ENCODE measurements at regions not wholly inside any gene's neighbourhood (a gene's known extent, or its start where the extent isn't known, plus 50 kb on each side); places are given as distances from the start of the nearest gene placed in this dataset.

DNA sequence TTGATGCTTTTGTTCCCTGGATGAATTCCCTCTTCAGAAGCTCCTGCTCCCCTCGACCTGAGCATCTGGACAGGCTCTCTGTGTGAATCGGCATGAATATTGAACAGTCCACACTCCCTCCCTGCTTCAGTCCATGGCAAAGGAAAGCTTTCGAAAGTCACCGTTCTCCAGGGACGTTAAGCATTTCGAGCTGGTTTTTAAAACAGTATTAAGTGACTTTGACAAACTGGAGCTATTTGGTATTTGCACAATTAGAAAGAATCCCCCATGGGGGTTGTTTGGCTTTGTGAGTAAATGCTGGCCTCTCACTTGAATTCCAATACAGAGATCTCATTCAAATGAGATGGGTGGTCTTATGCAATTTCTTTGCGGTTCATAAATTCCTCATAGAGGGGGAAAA, 85.3 kb upstream of the TIAM2 start:
- no peak for DNase-seq
- no peaks in the 10 kb centered on the region for H3K9me3 ChIP-seq
- no peaks in the 10 kb centered on the region for H3K36me3 ChIP-seq
- TF ChIP-seq, protein P1, sequence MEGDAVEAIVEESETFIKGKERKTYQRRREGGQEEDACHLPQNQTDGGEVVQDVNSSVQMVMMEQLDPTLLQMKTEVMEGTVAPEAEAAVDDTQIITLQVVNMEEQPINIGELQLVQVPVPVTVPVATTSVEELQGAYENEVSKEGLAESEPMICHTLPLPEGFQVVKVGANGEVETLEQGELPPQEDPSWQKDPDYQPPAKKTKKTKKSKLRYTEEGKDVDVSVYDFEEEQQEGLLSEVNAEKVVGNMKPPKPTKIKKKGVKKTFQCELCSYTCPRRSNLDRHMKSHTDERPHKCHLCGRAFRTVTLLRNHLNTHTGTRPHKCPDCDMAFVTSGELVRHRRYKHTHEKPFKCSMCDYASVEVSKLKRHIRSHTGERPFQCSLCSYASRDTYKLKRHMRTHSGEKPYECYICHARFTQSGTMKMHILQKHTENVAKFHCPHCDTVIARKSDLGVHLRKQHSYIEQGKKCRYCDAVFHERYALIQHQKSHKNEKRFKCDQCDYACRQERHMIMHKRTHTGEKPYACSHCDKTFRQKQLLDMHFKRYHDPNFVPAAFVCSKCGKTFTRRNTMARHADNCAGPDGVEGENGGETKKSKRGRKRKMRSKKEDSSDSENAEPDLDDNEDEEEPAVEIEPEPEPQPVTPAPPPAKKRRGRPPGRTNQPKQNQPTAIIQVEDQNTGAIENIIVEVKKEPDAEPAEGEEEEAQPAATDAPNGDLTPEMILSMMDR (IDR thresholded peaks at IDR 0.05), result no peak
- no peak overlapping the region for H3K27ac ChIP-seq
- H3K4me3 ChIP-seq, result no peak overlapping the region
- no peaks in the 10 kb centered on the region for H3K4me1 ChIP-seq
- intact Hi-C loops (cut with DNase I; ENCODE audit: low total_unique reads), result no loop called here
- no peaks in the 10 kb centered on the region for H3K27me3 ChIP-seq

DNA sequence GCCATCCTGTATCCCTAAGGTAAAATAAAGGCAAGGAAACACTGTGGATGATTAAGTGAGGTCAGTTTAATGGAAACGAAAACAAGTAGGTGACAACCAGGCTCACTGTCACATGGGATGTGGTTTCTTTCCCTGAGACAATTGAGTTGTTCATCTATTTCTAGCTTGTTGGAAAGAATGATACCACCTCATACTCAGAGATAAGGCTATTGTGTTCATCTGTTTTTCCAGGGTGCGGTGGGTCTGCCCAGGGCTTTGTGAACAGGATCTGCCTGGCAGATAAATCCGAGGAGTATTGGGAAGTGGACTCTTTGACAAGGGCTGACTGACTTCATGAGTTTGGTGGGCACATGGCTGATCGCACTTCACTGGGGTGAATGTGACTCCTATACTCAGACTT, 80.8 kb upstream of the TIAM2 start:
- H3K36me3 ChIP-seq, result no peaks in the 10 kb centered on the region
- H3K27me3 ChIP-seq, result no peaks in the 10 kb centered on the region
- TF ChIP-seq, protein P1 (IDR thresholded peaks at IDR 0.05), result no peak
- intact Hi-C loops (cut with DNase I; ENCODE audit: low total_unique reads), result no loop called here
- no peak overlapping the region for H3K27ac ChIP-seq
- no peak for DNase-seq
- H3K4me3 ChIP-seq, result no peak overlapping the region
- no peaks in the 10 kb centered on the region for H3K4me1 ChIP-seq
- H3K9me3 ChIP-seq, result no peaks in the 10 kb centered on the region

DNA sequence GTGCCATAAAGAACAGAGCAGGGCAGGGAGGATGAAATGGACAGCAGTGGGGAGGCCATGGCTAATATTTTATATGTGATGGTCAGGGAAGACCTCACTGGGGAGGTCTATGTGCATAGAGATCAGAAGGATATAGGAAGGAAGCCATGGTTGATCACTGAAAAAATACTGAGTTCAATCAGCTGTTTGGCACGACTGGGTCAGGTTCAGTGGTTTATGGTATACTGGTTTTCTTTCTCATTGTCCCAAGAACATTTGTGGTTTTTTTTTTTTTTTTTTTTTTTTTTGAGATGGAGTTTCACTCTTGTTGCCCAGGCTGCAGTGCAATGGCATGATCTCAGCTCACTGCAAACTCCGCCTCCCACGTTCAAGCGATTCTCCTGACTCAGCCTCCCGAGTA, 78.3 kb upstream of the TIAM2 start:
- DNase-seq, result no peak
- Histone ChIP-seq H3K27ac (no peak overlapping the region), H3K4me3 (no peak overlapping the region), H3K9me3 (no peaks in the 10 kb centered on the region), H3K27me3 (no peaks in the 10 kb centered on the region), H3K36me3 (no peaks in the 10 kb centered on the region), H3K4me1 (no peaks in the 10 kb centered on the region)
- TF ChIP-seq, protein P1 (IDR thresholded peaks at IDR 0.05), result no peak
- intact Hi-C loops (cut with DNase I; ENCODE audit: low total_unique reads), result no loop called here

DNA sequence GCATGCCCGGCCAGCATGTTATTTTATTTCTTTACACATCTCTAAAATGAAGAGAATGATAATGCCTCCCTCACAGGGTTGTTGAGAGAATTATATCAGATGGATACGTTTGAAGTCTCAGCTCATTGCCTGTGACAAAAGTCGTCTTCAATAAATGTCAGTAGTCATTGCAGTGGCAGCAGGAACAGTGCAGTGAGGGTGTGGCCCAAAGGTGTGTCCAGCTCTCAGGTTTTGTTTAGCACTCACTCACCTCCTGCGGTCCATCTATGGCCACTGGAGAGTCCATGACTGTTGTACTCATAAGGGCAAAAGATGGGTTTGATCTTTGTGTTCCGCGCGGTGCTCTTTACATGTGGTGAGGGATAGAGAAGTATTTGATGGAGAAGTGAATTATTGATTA, 77.2 kb upstream of the TIAM2 start:
- intact Hi-C loops (cut with DNase I; ENCODE audit: low total_unique reads), result no loop called here
- H3K4me3 ChIP-seq, result no peak overlapping the region
- no peak overlapping the region for H3K27ac ChIP-seq
- no peaks in the 10 kb centered on the region for H3K36me3 ChIP-seq
- H3K4me1 ChIP-seq, result no peaks in the 10 kb centered on the region
- H3K9me3 ChIP-seq, result no peaks in the 10 kb centered on the region
- H3K27me3 ChIP-seq, result no peaks in the 10 kb centered on the region
- DNase-seq, result no peak
- TF ChIP-seq, protein P1 (IDR thresholded peaks at IDR 0.05), result no peak

DNA sequence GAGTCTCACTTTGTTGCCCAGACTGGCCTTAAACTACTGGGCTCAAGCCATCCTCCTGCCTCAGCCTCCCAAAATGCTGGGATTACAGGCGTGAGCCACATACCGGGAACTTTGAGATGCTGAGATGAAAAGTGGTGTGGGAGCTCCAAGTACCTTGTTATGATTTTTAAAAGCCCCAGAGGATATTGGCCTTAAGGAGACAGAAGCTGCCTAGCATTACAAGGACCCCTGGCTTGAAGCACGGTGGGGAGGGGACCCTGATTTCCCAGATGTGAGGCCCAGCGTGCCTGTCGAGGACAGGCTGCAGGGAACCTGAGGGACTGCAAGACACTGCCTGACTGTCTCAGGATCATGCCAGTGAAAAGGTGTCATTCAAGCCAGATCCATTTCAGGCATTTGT, 75.3 kb upstream of the TIAM2 start:
- TF ChIP-seq, protein P1 (IDR thresholded peaks at IDR 0.05), result no peak
- DNase-seq, result no peak
- H3K4me1 ChIP-seq, result no peaks in the 10 kb centered on the region
- H3K9me3 ChIP-seq, result no peaks in the 10 kb centered on the region
- intact Hi-C loops (cut with DNase I; ENCODE audit: low total_unique reads), result no loop called here
- no peaks in the 10 kb centered on the region for H3K27me3 ChIP-seq
- no peaks in the 10 kb centered on the region for H3K36me3 ChIP-seq
- H3K27ac ChIP-seq, result no peak overlapping the region
- no peak overlapping the region for H3K4me3 ChIP-seq

DNA sequence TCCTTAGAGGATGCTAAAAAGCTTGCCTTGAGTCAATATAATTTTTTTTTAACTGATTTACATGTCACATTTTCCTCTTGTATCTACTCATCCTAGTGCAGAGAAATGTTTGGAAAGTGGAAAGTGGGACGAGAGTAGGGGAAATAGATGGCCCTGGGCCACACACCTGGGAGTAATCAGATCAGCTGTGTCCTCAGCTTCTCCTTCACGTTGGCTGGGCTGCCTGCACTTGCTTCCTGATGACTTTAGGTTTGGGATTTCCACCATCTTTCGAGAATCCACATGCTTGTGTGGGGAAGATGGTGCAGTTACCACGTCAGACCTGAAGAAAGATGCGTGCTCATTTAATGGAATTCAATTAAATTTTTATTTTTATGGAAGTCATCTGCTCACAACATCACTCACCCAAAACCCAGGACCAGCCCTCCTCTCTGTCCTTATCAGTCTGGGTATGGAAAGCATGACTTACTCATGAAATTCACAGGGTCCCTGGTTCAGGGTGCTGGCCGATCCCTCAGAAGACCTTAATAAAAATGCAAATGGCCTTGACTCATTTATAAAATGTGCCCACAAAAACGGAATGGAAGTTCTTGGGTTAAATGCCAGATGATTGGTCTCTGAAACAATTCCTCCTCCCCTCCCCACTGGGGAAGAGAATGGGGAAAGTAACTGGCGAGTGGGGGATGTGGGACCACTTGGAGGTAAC, 74.5 kb upstream of the TIAM2 start:
- no peak overlapping the region for H3K4me3 ChIP-seq
- H3K4me1 ChIP-seq, result no peaks in the 10 kb centered on the region
- H3K9me3 ChIP-seq, result no peaks in the 10 kb centered on the region
- DNase-seq, result no peak
- no peaks in the 10 kb centered on the region for H3K36me3 ChIP-seq
- TF ChIP-seq, protein P1 (IDR thresholded peaks at IDR 0.05), result no peak
- no peaks in the 10 kb centered on the region for H3K27me3 ChIP-seq
- no peak overlapping the region for H3K27ac ChIP-seq
- intact Hi-C loops (cut with DNase I; ENCODE audit: low total_unique reads), result no loop called here

Data from tibial artery (tissue), 4 donors.